NCI-H146 (cell line): ENCODE measurements at regions not wholly inside any gene's neighbourhood (a gene's known extent, or its start where the extent isn't known, plus 50 kb on each side); places are given as distances from the start of the nearest gene placed in this dataset.
"Not testable (repeated sequence)": the region's sequence is repeated elsewhere in the genome, so short reads cannot be mapped to it uniquely, and the experiment has no call there.

Source experiments
- DNase-seq: peaks from one replicate; lab custom pipeline; 2025; lab: John Stamatoyannopoulos, UW

DNA sequence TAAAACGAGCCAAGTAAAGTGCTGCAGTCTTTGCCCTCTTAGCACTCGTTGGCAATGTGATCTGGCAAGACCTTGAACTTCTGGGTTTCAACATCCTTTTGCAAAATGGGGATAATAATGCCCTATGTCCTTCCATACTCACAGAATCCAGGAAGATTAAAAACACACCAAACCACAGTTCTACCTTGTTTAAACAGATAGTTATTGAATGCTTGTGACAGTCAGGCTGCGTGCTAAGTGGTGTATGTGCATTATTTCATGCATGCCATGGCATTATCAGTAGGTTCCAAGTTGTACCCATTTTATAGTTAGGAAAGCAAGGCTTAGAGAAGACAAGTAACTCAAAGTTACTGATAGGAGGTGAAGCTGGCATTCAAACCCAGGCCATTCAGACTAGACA is 308.6 kb upstream of the PROX1 start:
- DNase-seq, result no peak

DNA sequence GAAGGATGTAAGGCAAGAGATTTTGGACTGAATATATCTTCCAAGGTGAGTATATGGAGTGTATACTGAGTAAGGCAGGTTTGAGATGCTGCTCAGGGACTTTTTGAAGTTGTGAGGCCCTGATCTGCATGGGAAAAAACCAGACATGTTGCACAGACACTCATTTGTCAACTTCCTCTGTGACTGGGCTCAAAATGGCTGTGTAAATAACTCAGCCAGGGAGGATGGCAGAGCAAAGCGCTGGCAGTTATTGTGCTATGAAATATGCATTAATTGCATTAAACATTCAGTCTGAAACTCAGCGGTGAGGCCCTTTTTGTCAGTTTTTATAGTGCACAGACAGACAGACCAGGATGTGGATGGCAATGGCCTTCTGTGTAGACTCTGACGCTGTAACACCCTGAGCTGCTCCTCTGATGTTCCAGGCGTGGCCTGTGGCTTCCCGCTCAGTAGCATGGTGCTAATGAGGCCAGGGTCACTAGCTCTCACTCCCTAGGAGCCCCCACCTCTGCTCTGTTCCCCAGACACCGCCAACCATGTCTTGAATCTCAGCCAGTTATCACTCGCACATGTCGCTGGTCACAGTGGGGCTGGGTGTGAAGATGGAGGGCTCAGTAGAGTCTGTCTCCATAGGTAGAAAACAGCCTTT is 307.0 kb upstream of the PROX1 start:
- peak; percentile 45 for DNase-seq

- DNase-seq, result no peak
Observed at GRCh38 chr1:213681788-213682340, 305.9 kb upstream of the PROX1 start.

GRCh38 chr1:213683529-213683928 is 304.2 kb upstream of the PROX1 start:
- no peak for DNase-seq

DNA sequence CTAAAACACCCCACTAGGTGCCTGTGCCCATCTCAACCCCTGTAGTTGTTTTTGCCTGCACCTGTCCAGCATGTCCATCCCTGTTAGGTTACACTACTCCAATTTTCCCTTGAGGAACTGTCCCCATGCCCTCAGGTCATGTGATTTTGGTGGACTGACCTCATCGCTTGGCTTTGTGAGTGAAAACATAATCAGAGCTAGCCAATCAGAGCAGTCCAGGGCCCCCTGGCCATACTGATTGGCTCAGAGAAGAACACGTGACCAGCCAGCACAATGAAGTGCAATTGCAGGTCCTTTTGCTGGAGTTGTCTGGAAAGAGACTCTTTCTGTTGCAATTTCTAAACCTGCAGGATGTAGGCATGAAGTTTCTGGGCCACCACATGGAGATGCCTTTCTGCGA is 303.3 kb upstream of the PROX1 start:
- no peak for DNase-seq

GRCh38 chr1:213685992-213686582 is 301.7 kb upstream of the PROX1 start:
- no peak for DNase-seq

DNA sequence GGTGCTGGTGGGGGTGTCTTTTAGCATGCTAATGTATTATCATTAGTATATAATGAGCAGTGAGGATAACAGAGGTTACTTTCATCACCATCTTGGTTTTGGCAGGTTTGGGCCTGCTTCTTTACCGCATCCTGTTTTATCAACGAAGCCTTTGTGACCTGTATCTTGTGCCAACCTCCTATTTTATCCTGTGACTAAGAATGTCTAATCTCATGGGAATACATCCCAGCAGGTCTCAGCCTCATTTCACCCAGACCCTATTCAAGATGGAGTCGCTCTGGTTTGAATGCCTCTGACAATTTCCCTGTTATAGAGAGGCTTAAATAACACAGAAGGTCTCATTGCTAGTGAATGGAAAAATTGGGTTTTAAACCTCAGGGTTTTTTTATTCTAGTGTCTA is 300.8 kb upstream of the PROX1 start:
- DNase-seq, result no peak

DNA sequence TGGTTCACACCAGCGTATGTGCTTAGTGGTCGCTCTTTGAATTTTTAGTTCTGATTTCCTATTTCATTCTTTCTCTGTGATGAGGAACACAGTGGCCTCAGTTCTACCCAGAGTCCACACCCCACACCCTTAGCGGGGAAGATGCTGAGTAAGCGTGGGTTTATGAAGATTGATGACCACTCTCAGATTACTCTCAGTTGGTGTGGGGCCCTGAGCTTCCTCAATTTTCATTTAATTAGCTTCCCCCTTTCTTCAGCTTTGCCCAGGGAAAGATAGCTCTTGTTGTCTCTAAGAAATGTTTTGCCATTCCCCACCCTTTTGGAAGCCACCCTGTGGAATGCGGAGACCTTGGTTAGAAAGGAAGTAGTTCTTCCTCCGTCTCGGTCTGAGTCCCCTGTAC is 299.9 kb upstream of the PROX1 start:
- no peak for DNase-seq

GRCh38 chr1:213688655-213689054 is 299.1 kb upstream of the PROX1 start:
- no peak for DNase-seq

DNA sequence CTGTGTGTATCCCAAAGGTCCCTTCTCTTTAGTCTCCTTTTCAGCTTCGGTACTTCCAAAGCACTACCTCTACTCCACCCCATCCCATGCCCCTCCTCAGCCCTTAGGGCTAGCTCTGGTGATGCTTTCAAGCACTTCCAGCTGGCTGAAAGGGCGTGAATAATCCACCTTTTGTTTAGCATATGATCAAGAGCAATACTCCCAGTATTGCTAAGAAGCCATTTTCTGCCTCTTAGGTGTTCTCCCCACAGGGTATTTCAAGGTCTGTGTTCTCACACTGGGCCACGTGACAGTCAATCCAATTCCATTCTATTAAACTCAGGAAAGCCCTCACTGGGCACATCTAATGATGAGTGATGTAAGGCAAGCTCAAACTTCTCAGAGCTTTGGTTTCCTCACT is 298.5 kb upstream of the PROX1 start:
- DNase-seq, result no peak

GRCh38 chr1:213690341-213690917 is 297.3 kb upstream of the PROX1 start:
- no peak for DNase-seq

- DNase-seq, result no peak
Observed at GRCh38 chr1:213692321-213692720, 295.5 kb upstream of the PROX1 start.

- DNase-seq, result peak; percentile 76
Observed at GRCh38 chr1:213693864-213694263, 293.9 kb upstream of the PROX1 start.

DNA sequence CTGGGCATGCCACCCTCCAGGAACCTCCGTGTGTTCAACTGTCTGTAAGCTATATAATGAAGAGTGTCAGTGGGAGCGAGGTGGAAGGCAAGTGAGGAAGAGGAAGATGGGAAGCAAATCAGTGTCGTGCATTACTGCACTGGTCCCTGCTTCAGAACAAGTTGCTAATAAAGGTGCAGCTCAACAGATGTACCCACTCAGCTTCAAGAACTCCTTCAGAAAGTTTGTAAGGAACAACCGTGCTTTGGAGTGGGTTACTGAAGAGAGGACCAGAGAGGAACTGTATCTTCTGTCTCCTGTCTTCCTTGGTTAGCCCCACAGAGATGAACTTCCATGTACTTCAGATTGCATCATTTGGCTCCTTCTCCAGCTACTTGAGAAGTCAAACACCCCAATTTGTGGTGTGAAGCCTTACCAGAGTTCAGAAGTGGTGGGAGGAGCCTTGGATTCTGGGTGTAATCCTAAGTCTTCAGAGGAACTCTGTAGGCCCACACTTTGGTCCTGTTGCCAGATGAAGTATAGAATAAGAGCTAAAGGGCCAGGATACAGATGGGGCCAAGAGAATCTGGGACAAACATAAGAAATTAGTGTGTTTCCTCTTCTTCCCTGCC is 290.5 kb upstream of the PROX1 start:
- DNase-seq, result no peak

DNA sequence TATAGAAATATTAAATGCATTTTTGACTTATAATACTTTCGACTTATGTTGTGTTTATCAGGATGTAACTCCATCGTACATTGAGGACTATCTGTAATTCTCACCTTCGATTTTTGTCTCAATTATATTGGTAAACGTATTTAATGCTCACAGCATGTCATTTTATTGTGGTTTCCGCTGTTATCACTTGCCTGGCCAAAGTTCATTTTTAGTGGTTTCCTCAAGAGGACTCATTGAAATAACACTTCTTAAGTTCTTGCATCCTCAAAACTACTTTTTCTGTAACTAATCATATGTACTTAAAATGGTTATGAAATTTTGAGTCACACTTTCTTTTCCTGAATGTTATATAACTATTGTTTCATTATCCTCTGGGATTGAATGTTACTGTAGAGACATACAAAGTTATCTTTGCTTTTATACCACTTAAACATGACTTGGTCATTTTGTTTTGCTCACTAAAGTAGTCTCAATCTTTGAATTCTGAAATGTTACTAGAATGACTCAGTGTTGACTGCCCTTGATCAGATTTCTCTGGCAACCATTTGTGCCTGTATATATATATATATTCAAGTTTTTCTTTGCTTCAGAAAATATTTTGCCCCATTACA is 289.6 kb upstream of the PROX1 start:
- peak; percentile 20 for DNase-seq

GRCh38 chr1:213702703-213703102 is 285.1 kb upstream of the PROX1 start:
- DNase-seq, result no peak

DNA sequence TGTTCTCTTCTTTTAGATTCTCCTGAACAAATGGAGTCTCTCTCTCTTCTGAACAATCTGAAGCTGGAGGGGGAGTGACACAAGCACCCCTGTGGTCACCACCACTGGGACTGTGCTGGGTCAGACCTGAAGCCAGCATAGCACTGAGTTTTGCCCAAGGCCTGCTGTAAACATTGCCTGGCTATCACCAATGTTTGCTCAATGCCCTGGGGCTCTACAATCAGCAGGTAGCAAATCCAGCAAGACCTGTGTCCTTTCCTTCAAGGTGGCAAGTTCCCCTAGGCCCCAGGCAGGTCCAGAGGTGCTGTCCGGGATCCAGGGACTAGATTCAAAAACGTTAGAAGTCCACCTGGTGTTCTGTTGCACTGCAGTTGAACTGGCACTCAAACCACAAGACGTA is 282.8 kb upstream of the PROX1 start:
- DNase-seq, result peak; percentile 75

- not testable (repeated sequence) for DNase-seq
Observed at GRCh38 chr1:213711833-213712490, 275.8 kb upstream of the PROX1 start.

DNA sequence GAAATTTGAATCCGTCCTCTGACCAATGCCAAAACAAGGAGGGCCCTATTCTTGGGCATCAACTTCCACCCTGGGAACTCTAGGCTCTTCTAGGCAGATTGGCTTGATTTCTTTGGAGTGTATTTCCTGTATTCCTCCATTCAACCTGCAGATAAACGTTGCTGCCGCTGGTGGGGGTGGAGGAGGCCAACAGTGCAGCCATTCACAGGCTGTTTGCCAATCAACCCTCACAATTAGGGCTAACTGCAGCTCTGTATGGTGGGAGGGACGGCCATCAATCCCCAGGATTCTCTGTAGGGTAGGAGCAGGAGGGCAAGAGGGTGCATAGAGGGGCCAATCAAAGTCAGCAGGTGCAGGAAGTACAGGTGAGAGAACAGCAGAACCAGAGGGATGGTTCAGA is 273.1 kb upstream of the PROX1 start:
- peak; percentile 96 for DNase-seq

DNA sequence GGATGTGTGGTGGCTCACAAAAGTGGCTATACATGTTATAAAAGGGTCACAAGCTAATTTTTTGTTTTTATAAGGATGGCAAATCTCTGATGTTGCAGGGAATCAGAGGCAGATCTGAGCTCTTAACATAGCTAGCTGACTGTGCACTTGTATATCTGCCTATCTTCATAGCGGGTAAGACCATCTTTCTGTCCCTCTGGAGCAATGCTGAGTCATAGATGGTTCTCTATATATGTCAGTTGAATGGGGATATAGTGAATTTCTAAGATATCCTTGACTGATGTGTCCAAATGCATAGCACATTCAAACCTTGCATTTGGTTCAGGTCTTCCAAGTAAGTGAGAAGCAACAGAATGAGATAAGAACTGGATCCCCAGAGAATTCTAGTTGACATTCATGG is 272.6 kb upstream of the PROX1 start:
- DNase-seq, result no peak

DNA sequence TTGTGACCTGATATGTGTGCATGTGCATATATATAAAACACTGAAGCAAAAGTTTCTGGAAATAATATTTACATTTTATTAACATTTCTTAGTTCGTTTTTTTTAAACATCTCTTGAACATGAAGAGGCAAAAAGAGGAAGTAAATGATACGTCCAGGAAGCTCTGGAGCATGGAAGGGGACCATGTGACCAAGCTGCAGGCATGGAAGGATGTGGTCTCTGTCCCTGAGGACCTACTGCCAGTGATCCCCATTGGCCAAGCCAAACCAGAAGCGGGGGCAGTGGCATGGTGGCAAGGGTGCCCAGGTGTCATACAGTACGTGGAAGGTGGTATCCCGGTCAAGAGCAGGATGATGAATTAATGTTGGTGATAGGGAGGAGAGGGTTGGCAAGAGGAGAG is 268.3 kb upstream of the PROX1 start:
- DNase-seq, result no peak

GRCh38 chr1:213720032-213720431 is 267.7 kb upstream of the PROX1 start:
- peak; percentile 75 for DNase-seq
